Loucy (cell line): ENCODE measurements at regions not wholly inside any gene's neighbourhood (a gene's known extent, or its start where the extent isn't known, plus 50 kb on each side); places are given as distances from the start of the nearest gene placed in this dataset.

Experiments used
- H2AFZ ChIP-seq: fragments of 200-600 bp; sonication (generic); 2 replicates; pipeline ENCODE4 v1.6.0; 2016; ENCODE audit warnings: antibody characterized with exemption, mild to moderate bottlenecking, low read length, moderate library complexity
- H3F3A ChIP-seq: fragments of 200-600 bp; 2 replicates; pipeline ENCODE4 v1.6.0; 2016; ENCODE audit warnings: antibody characterized with exemption, low read depth, mild to moderate bottlenecking
- H3K27me3 ChIP-seq: fragments of 200-600 bp; sonication (generic); 2 replicates; pipeline ENCODE4 v1.6.1; 2014; ENCODE audit warnings: low read length, mild to moderate bottlenecking; ENCODE audit not compliant: insufficient read depth, poor library complexity, severe bottlenecking
- H3K36me3 ChIP-seq: fragments of 200-600 bp; sonication (generic); 2 replicates; pipeline ENCODE4 v1.6.1; 2016; ENCODE audit warnings: low read length; ENCODE audit not compliant: insufficient read depth
- H3K4me1 ChIP-seq: fragments of 200-600 bp; sonication (generic); 2 replicates; pipeline ENCODE4 v1.5.1; 2014; ENCODE audit warnings: low read length, mild to moderate bottlenecking; ENCODE audit not compliant: insufficient read depth, poor library complexity, severe bottlenecking
- H3K4me2 ChIP-seq: fragments of 200-600 bp; sonication (generic); 2 replicates; pipeline ENCODE4 v1.6.0; 2014; ENCODE audit warnings: antibody characterized with exemption, low read length, low read depth, mild to moderate bottlenecking; ENCODE audit not compliant: poor library complexity, severe bottlenecking
- H3K4me3 ChIP-seq: fragments of 200-600 bp; sonication (generic); 2 replicates; pipeline ENCODE4 v1.5.1; 2014; ENCODE audit warnings: low read length, mild to moderate bottlenecking, mixed read lengths; ENCODE audit not compliant: poor library complexity, severe bottlenecking
- H3K79me2 ChIP-seq: fragments of 200-600 bp; sonication (generic); 2 replicates; pipeline ENCODE4 v1.6.1; 2014; ENCODE audit warnings: low read length; ENCODE audit not compliant: insufficient read depth
- H3K9ac ChIP-seq: fragments of 200-600 bp; sonication (generic); 2 replicates; pipeline ENCODE4 v1.6.0; 2014; ENCODE audit warnings: mild to moderate bottlenecking, low read depth, low read length, moderate library complexity; ENCODE audit not compliant: poor library complexity, severe bottlenecking
- H3K9me2 ChIP-seq: fragments of 200-600 bp; sonication (generic); replicated peaks from 2 replicates; pipeline ENCODE4 v1.6.1; 2016; ENCODE audit warnings: low read depth, low read length, mixed read lengths
- H3K9me3 ChIP-seq: fragments of 200-600 bp; sonication (generic); 2 replicates; pipeline ENCODE4 v1.6.1; 2014; ENCODE audit warnings: mild to moderate bottlenecking, antibody characterized with exemption, low read length, low read depth; ENCODE audit not compliant: insufficient read depth
- H4K20me1 ChIP-seq: fragments of 200-600 bp; sonication (generic); 2 replicates; pipeline ENCODE4 v1.6.0; 2014; ENCODE audit warnings: antibody characterized with exemption, low read length, mild to moderate bottlenecking; ENCODE audit not compliant: insufficient read depth, poor library complexity, severe bottlenecking
- CTCF ChIP-seq: fragments of 200-600 bp; sonication (generic); conservative IDR thresholded peaks from 2 replicates; pipeline ENCODE4 v1.5.1; 2014; ENCODE audit warnings: mild to moderate bottlenecking, antibody characterized with exemption, low read length
- EZH2phosphoT487 ChIP-seq: fragments of 200-600 bp; IDR thresholded peaks from 2 replicates; pipeline ENCODE4 v1.6.1; 2018; ENCODE audit warnings: antibody characterized with exemption, mild to moderate bottlenecking, moderate library complexity, borderline replicate concordance

GRCh38 chr6:156131221-156131903 lies 645.8 kb upstream of the ARID1B start:
- H3K4me1 ChIP-seq: peaks cover 18% of the 10 kb centered on the region
- peak overlapping the region; percentile 10 for H3K9ac ChIP-seq
- no peaks in the 10 kb centered on the region for H3K27me3 ChIP-seq
- no peaks in the 10 kb centered on the region for H3K36me3 ChIP-seq
- H4K20me1 ChIP-seq: no peaks in the 10 kb centered on the region
- TF ChIP-seq CTCF (no peak), EZH2phosphoT487 (no peak)
- H3K9me3 ChIP-seq: 0 out of 2 replicates have a peak, but pooled peaks cover 4% of the 10 kb centered on the region
- H3K4me3 ChIP-seq: no peak overlapping the region
- H3F3A ChIP-seq: no peaks in the 10 kb centered on the region
- peak overlapping the region; percentile 92 for H2AFZ ChIP-seq
- H3K4me2 ChIP-seq: peak overlapping the region; percentile 22
- H3K9me2 ChIP-seq: no peaks in the 10 kb centered on the region
- no peaks in the 10 kb centered on the region for H3K79me2 ChIP-seq

GRCh38 chr6:156126535-156126934 lies 650.6 kb upstream of the ARID1B start:
- H3K36me3 ChIP-seq: no peaks in the 10 kb centered on the region
- no peak overlapping the region for H3K4me2 ChIP-seq
- no peak overlapping the region for H3K4me3 ChIP-seq
- H3F3A ChIP-seq: no peaks in the 10 kb centered on the region
- H4K20me1 ChIP-seq: no peaks in the 10 kb centered on the region
- H3K4me1 ChIP-seq: peaks cover 16% of the 10 kb centered on the region
- no peak overlapping the region for H3K9ac ChIP-seq
- H3K27me3 ChIP-seq: no peaks in the 10 kb centered on the region
- no peaks in the 10 kb centered on the region for H3K9me3 ChIP-seq
- no peak for TF ChIP-seq EZH2phosphoT487
- no peak for TF ChIP-seq CTCF
- no peak overlapping the region for H2AFZ ChIP-seq
- H3K9me2 ChIP-seq: no peaks in the 10 kb centered on the region
- H3K79me2 ChIP-seq: no peaks in the 10 kb centered on the region

GRCh38 chr6:156125844-156126243 lies 651.3 kb upstream of the ARID1B start:
- TF ChIP-seq EZH2phosphoT487 (no peak), CTCF (no peak)
- H2AFZ ChIP-seq: no peak overlapping the region
- no peaks in the 10 kb centered on the region for H3K27me3 ChIP-seq
- H4K20me1 ChIP-seq: no peaks in the 10 kb centered on the region
- H3K9me2 ChIP-seq: no peaks in the 10 kb centered on the region
- no peak overlapping the region for H3K4me3 ChIP-seq
- peaks cover 9% of the 10 kb centered on the region for H3K4me1 ChIP-seq
- H3K36me3 ChIP-seq: no peaks in the 10 kb centered on the region
- H3K79me2 ChIP-seq: no peaks in the 10 kb centered on the region
- H3K4me2 ChIP-seq: no peak overlapping the region
- H3K9ac ChIP-seq: no peak overlapping the region
- no peaks in the 10 kb centered on the region for H3F3A ChIP-seq
- no peaks in the 10 kb centered on the region for H3K9me3 ChIP-seq
